SU-DHL-6 (cell line): ENCODE measurements at regions not wholly inside any gene's neighbourhood (a gene's known extent, or its start where the extent isn't known, plus 50 kb on each side); places are given as distances from the start of the nearest gene placed in this dataset.

Experiments used
- H2AFZ ChIP-seq: fragments of 200-600 bp; sonication (generic); 2 replicates; pipeline ENCODE4 v1.6.1; 2014; ENCODE audit warnings: low read depth, mild to moderate bottlenecking, moderate library complexity, mixed read lengths, antibody characterized with exemption, low read length; ENCODE audit not compliant: severe bottlenecking
- H3F3A ChIP-seq: fragments of 200-600 bp; shearing (Covaris generic); 2 replicates; pipeline ENCODE4 v1.6.0; 2016; ENCODE audit warnings: antibody characterized with exemption, mild to moderate bottlenecking; ENCODE audit not compliant: insufficient read depth
- H3K27ac ChIP-seq: fragments of 200-600 bp; sonication (generic); 2 replicates; pipeline ENCODE4 v1.5.1; 2016; ENCODE audit warnings: low read depth, mild to moderate bottlenecking, low read length, moderate library complexity, mixed read lengths
- H3K27me3 ChIP-seq: fragments of 200-600 bp; sonication (generic), shearing (Covaris generic); 2 replicates; pipeline ENCODE4 v1.6.0; 2014; ENCODE audit warnings: mild to moderate bottlenecking, low read length
- H3K36me3 ChIP-seq: fragments of 200-600 bp; sonication (generic); 2 replicates; pipeline ENCODE4 v1.6.1; 2014; ENCODE audit warnings: mild to moderate bottlenecking, low read length, mixed read lengths
- H3K4me2 ChIP-seq: fragments of 300-600, 200-600 bp; shearing (Covaris generic), sonication (generic); 2 replicates; pipeline ENCODE4 v1.6.0; 2014; ENCODE audit warnings: low read length, low read depth, mild to moderate bottlenecking; ENCODE audit not compliant: poor library complexity, severe bottlenecking
- H3K4me3 ChIP-seq: fragments of 200-600 bp; sonication (generic); 2 replicates; pipeline ENCODE4 v1.5.1; 2014; ENCODE audit warnings: antibody characterized with exemption, low read length, mild to moderate bottlenecking, mixed read lengths; ENCODE audit not compliant: insufficient read depth, poor library complexity, severe bottlenecking
- H3K79me2 ChIP-seq: fragments of 200-600 bp; sonication (generic); 2 replicates; pipeline ENCODE4 v1.6.1; 2014; ENCODE audit warnings: mild to moderate bottlenecking, low read length, moderate library complexity; ENCODE audit not compliant: insufficient read depth
- H3K9ac ChIP-seq: fragments of 200-600 bp; sonication (generic); 2 replicates; pipeline ENCODE4 v1.7.0; 2014; ENCODE audit warnings: mild to moderate bottlenecking, low read length
- H3K9me2 ChIP-seq: fragments of 200-600 bp; sonication (generic); replicated peaks from 2 replicates; pipeline ENCODE4 v1.6.1; 2014; ENCODE audit warnings: low read length; ENCODE audit not compliant: insufficient read depth
- H3K9me3 ChIP-seq: fragments of 200-600 bp; sonication (generic); 2 replicates; pipeline ENCODE4 v1.6.1; 2014; ENCODE audit warnings: low read length, mixed read lengths; ENCODE audit not compliant: insufficient read depth
- H4K20me1 ChIP-seq: fragments of 200-600 bp; sonication (generic); 2 replicates; pipeline ENCODE4 v1.6.1; 2014; ENCODE audit warnings: low read depth, mild to moderate bottlenecking, antibody characterized with exemption, low read length, moderate library complexity, mixed read lengths
- CTCF ChIP-seq: fragments of 200-600 bp; sonication (generic); IDR thresholded peaks from one replicate; pipeline ENCODE4 v1.5.1; 2017; ENCODE audit warnings: antibody characterized with exemption, mild to moderate bottlenecking, low read length, moderate library complexity; ENCODE audit not compliant: insufficient read depth, poor library complexity, severe bottlenecking
- EZH2phosphoT487 ChIP-seq: fragments of 200-600 bp; sonication (generic), shearing (Covaris generic); conservative IDR thresholded peaks from 2 replicates; pipeline ENCODE4 v1.6.1; 2018; ENCODE audit warnings: mild to moderate bottlenecking, antibody characterized with exemption, low read length, moderate library complexity, mixed read lengths

- no peaks in the 10 kb centered on the region for H3K79me2 ChIP-seq
- H3K4me2 ChIP-seq, result no peak overlapping the region
- H3K27ac ChIP-seq, result no peak overlapping the region
- H3K36me3 ChIP-seq, result no peaks in the 10 kb centered on the region
- H3K9me3 ChIP-seq, result no peaks in the 10 kb centered on the region
- TF ChIP-seq CTCF (no peak), EZH2phosphoT487 (no peak)
- H4K20me1 ChIP-seq, result no peaks in the 10 kb centered on the region
- no peak overlapping the region for H3K9ac ChIP-seq
- H3K9me2 ChIP-seq, result no peaks in the 10 kb centered on the region
- H3K4me3 ChIP-seq, result no peak overlapping the region
- H3K27me3 ChIP-seq, result no peaks in the 10 kb centered on the region
- H3F3A ChIP-seq, result no peaks in the 10 kb centered on the region
- no peak overlapping the region for H2AFZ ChIP-seq
These were observed 693.3 kb downstream of the MED13L start for GRCh38 chr12:115584156-115584555.

GRCh38 chr12:115583591-115583990 lies 693.9 kb downstream of the MED13L start:
- Histone ChIP-seq H3K36me3 (no peaks in the 10 kb centered on the region), H3F3A (no peaks in the 10 kb centered on the region), H3K9ac (no peak overlapping the region), H2AFZ (no peak overlapping the region), H3K4me2 (no peak overlapping the region), H3K79me2 (no peaks in the 10 kb centered on the region), H3K27ac (no peak overlapping the region), H3K4me3 (no peak overlapping the region), H4K20me1 (no peaks in the 10 kb centered on the region), H3K9me3 (no peaks in the 10 kb centered on the region), H3K27me3 (no peaks in the 10 kb centered on the region), H3K9me2 (no peaks in the 10 kb centered on the region)
- no peak for TF ChIP-seq EZH2phosphoT487
- no peak for TF ChIP-seq CTCF

- H3K27ac ChIP-seq, result no peak overlapping the region
- no peak for TF ChIP-seq CTCF
- TF ChIP-seq EZH2phosphoT487, result no peak
- no peaks in the 10 kb centered on the region for H3K36me3 ChIP-seq
- H3K4me3 ChIP-seq, result no peak overlapping the region
- H3K79me2 ChIP-seq, result no peaks in the 10 kb centered on the region
- no peak overlapping the region for H2AFZ ChIP-seq
- no peaks in the 10 kb centered on the region for H4K20me1 ChIP-seq
- H3K4me2 ChIP-seq, result no peak overlapping the region
- H3K9me3 ChIP-seq, result no peaks in the 10 kb centered on the region; the same call in 1 of the 2 replicates
- no peaks in the 10 kb centered on the region for H3K9me2 ChIP-seq
- H3F3A ChIP-seq, result no peaks in the 10 kb centered on the region
- H3K27me3 ChIP-seq, result no peaks in the 10 kb centered on the region
- H3K9ac ChIP-seq, result no peak overlapping the region
These were observed 700.1 kb downstream of the MED13L start for GRCh38 chr12:115577401-115577800.

GRCh38 chr12:115574826-115575225 lies 702.7 kb downstream of the MED13L start:
- no peak for TF ChIP-seq EZH2phosphoT487
- no peak for TF ChIP-seq CTCF
- Histone ChIP-seq H3K27ac (no peak overlapping the region), H3K9me2 (no peaks in the 10 kb centered on the region), H3K9me3 (no peaks in the 10 kb centered on the region; the same call in 1 of the 2 replicates), H3K4me2 (no peak overlapping the region), H3F3A (no peaks in the 10 kb centered on the region), H3K27me3 (no peaks in the 10 kb centered on the region), H3K4me3 (no peak overlapping the region), H3K79me2 (no peaks in the 10 kb centered on the region), H4K20me1 (no peaks in the 10 kb centered on the region), H3K36me3 (no peaks in the 10 kb centered on the region), H3K9ac (no peak overlapping the region), H2AFZ (no peak overlapping the region)
